GM23338 (cell line): ENCODE measurements at regions not wholly inside any gene's neighbourhood (a gene's known extent, or its start where the extent isn't known, plus 50 kb on each side); places are given as distances from the start of the nearest gene placed in this dataset.

Source experiments
- ATAC-seq: fragments of 200-7000 bp; cut with Tn5 transposase; 3 replicates; pipeline ENCODE4 v1.9.1; 2020
- DNase-seq: peaks from one replicate; pipeline ENCODE4 v3.0.0-alpha.2; 2015; ENCODE audit warnings: low spot score
- H2AFZ ChIP-seq: fragments of 200-600 bp; sonication (generic); 2 replicates; pipeline ENCODE4 v1.8.0; 2016; ENCODE audit warnings: antibody characterized with exemption, mild to moderate bottlenecking, moderate library complexity
- H3F3A ChIP-seq: fragments of 200-600 bp; sonication (generic); replicated peaks from 2 replicates; pipeline ENCODE4 v1.8.0; 2017; ENCODE audit warnings: antibody characterized with exemption, mixed run types, low read depth
- H3K27ac ChIP-seq: fragments of 200-600 bp; sonication (generic); 2 replicates; pipeline ENCODE4 v1.6.1; 2016; ENCODE audit warnings: low read depth
- H3K27me3 ChIP-seq: fragments of 200-600 bp; sonication (generic); 2 replicates; pipeline ENCODE4 v1.8.0; 2016; ENCODE audit warnings: mild to moderate bottlenecking, mixed run types, moderate library complexity; ENCODE audit not compliant: insufficient read depth
- H3K36me3 ChIP-seq: fragments of 200-600 bp; sonication (generic); 2 replicates; pipeline ENCODE4 v1.8.0; 2016; ENCODE audit warnings: mild to moderate bottlenecking; ENCODE audit not compliant: insufficient read depth
- H3K4me1 ChIP-seq: fragments of 200-600 bp; sonication (generic); 2 replicates; pipeline ENCODE4 v1.8.0; 2016; ENCODE audit warnings: mild to moderate bottlenecking, moderate library complexity; ENCODE audit not compliant: insufficient read depth
- H3K4me2 ChIP-seq: fragments of 200-600 bp; sonication (generic); 2 replicates; pipeline ENCODE4 v1.7.1; 2017; ENCODE audit warnings: mixed run types
- H3K4me3 ChIP-seq: fragments of 200-600 bp; sonication (generic); 2 replicates; pipeline ENCODE4 v1.6.1; 2016; ENCODE audit warnings: mixed run types
- H3K79me2 ChIP-seq: fragments of 200-600 bp; sonication (generic); replicated peaks from 2 replicates; pipeline ENCODE4 v1.8.0; 2017; ENCODE audit warnings: mild to moderate bottlenecking; ENCODE audit not compliant: insufficient read depth
- H3K9me2 ChIP-seq: fragments of 200-600 bp; sonication (generic); 2 replicates; pipeline ENCODE4 v1.8.0; 2017; ENCODE audit not compliant: insufficient read depth
- H4K20me1 ChIP-seq: fragments of 200-600 bp; sonication (generic); replicated peaks from 2 replicates; pipeline ENCODE4 v1.8.0; 2017; ENCODE audit warnings: mild to moderate bottlenecking; ENCODE audit not compliant: insufficient read depth
- H3K27ac Mint-ChIP-seq: 2 replicates; pipeline ENCODE4 v1.8.0; 2020; ENCODE audit warnings: inconsistent platforms, mild to moderate bottlenecking, moderate library complexity, mixed read lengths
- H3K27me3 Mint-ChIP-seq: 3 replicates; pipeline ENCODE4 v1.8.0; 2022; ENCODE audit warnings: low read depth, mild to moderate bottlenecking, moderate library complexity, mixed read lengths, inconsistent platforms; ENCODE audit not compliant: insufficient read depth, poor library complexity
- H3K36me3 Mint-ChIP-seq: 3 replicates; pipeline ENCODE4 v1.8.0; 2021; ENCODE audit warnings: low read depth, mild to moderate bottlenecking, inconsistent platforms, moderate library complexity, mixed read lengths
- H3K4me1 Mint-ChIP-seq: 3 replicates; pipeline ENCODE4 v1.8.0; 2020; ENCODE audit warnings: mild to moderate bottlenecking, inconsistent platforms, mixed read lengths
- H3K4me3 Mint-ChIP-seq: 3 replicates; pipeline ENCODE4 v1.8.0; 2021; ENCODE audit warnings: moderate library complexity, mild to moderate bottlenecking, inconsistent platforms, mixed read lengths
- H3K9me3 Mint-ChIP-seq: 3 replicates; pipeline ENCODE4 v1.8.0; 2020; ENCODE audit warnings: moderate library complexity, mild to moderate bottlenecking, inconsistent platforms, mixed read lengths
- CREB1 ChIP-seq: fragments of 250-450 bp; sonication (Bioruptor Pico); IDR thresholded peaks from 2 replicates; pipeline ENCODE4 v1.5.0; 2020; ENCODE audit warnings: low read depth, mild to moderate bottlenecking, moderate library complexity
- EZH2phosphoT487 ChIP-seq: fragments of 200-600 bp; sonication (generic); IDR thresholded peaks from one replicate; pipeline ENCODE4 v1.8.1; 2018; ENCODE audit warnings: antibody characterized with exemption; ENCODE audit not compliant: unreplicated experiment
- JUNB ChIP-seq: IDR thresholded peaks from one replicate; pipeline ENCODE4 v1.6.1; 2016; ENCODE audit warnings: antibody characterized with exemption; ENCODE audit not compliant: unreplicated experiment
- NANOG ChIP-seq: IDR thresholded peaks from 2 replicates; pipeline ENCODE4 v1.6.1; 2016; ENCODE audit warnings: antibody characterized with exemption, borderline replicate concordance
- STAT1 ChIP-seq: IDR thresholded peaks from one replicate; pipeline ENCODE4 v1.6.1; 2016; ENCODE audit warnings: antibody characterized with exemption; ENCODE audit not compliant: unreplicated experiment
- TF ChIP-seq, protein P1 (sequence below): IDR thresholded peaks from one replicate; pipeline ENCODE4 v1.6.1; 2018; ENCODE audit warnings: antibody characterized with exemption; ENCODE audit not compliant: unreplicated experiment
- TF ChIP-seq, protein P2 (sequence below): fragments of 250-450 bp; sonication (Bioruptor Pico); IDR thresholded peaks from 2 replicates; pipeline ENCODE4 v1.5.0; 2020; ENCODE audit warnings: mild to moderate bottlenecking, moderate library complexity

DNA sequence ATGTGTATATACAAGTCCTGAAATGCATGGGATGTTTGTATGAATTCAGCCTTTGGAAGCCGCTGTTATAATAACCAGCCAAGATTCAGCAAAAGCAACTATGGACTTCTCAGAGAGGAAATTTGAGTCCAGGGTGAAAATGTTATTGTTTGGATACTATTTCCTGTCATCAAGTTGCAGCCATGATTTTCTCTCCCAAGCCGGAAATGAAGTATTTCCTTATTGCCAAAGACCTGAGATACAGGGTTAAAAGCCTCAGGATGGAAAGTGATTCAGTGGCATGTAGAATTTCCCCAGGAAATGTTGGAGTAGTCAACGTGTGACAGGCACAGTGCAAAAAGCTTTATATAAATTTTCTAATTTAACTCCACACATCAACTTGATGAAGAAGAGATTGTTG, 133.9 kb downstream of the IRS2 start:
- no peak overlapping the region for H3K27ac Mint-ChIP-seq
- TF ChIP-seq STAT1 (no peak), CREB1 (CRISPR knock-in tag) (no peak), NANOG (no peak), EZH2phosphoT487 (no peak), JUNB (no peak)
- TF ChIP-seq, protein P1, sequence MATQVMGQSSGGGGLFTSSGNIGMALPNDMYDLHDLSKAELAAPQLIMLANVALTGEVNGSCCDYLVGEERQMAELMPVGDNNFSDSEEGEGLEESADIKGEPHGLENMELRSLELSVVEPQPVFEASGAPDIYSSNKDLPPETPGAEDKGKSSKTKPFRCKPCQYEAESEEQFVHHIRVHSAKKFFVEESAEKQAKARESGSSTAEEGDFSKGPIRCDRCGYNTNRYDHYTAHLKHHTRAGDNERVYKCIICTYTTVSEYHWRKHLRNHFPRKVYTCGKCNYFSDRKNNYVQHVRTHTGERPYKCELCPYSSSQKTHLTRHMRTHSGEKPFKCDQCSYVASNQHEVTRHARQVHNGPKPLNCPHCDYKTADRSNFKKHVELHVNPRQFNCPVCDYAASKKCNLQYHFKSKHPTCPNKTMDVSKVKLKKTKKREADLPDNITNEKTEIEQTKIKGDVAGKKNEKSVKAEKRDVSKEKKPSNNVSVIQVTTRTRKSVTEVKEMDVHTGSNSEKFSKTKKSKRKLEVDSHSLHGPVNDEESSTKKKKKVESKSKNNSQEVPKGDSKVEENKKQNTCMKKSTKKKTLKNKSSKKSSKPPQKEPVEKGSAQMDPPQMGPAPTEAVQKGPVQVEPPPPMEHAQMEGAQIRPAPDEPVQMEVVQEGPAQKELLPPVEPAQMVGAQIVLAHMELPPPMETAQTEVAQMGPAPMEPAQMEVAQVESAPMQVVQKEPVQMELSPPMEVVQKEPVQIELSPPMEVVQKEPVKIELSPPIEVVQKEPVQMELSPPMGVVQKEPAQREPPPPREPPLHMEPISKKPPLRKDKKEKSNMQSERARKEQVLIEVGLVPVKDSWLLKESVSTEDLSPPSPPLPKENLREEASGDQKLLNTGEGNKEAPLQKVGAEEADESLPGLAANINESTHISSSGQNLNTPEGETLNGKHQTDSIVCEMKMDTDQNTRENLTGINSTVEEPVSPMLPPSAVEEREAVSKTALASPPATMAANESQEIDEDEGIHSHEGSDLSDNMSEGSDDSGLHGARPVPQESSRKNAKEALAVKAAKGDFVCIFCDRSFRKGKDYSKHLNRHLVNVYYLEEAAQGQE, result no peak
- TF ChIP-seq, protein P2, sequence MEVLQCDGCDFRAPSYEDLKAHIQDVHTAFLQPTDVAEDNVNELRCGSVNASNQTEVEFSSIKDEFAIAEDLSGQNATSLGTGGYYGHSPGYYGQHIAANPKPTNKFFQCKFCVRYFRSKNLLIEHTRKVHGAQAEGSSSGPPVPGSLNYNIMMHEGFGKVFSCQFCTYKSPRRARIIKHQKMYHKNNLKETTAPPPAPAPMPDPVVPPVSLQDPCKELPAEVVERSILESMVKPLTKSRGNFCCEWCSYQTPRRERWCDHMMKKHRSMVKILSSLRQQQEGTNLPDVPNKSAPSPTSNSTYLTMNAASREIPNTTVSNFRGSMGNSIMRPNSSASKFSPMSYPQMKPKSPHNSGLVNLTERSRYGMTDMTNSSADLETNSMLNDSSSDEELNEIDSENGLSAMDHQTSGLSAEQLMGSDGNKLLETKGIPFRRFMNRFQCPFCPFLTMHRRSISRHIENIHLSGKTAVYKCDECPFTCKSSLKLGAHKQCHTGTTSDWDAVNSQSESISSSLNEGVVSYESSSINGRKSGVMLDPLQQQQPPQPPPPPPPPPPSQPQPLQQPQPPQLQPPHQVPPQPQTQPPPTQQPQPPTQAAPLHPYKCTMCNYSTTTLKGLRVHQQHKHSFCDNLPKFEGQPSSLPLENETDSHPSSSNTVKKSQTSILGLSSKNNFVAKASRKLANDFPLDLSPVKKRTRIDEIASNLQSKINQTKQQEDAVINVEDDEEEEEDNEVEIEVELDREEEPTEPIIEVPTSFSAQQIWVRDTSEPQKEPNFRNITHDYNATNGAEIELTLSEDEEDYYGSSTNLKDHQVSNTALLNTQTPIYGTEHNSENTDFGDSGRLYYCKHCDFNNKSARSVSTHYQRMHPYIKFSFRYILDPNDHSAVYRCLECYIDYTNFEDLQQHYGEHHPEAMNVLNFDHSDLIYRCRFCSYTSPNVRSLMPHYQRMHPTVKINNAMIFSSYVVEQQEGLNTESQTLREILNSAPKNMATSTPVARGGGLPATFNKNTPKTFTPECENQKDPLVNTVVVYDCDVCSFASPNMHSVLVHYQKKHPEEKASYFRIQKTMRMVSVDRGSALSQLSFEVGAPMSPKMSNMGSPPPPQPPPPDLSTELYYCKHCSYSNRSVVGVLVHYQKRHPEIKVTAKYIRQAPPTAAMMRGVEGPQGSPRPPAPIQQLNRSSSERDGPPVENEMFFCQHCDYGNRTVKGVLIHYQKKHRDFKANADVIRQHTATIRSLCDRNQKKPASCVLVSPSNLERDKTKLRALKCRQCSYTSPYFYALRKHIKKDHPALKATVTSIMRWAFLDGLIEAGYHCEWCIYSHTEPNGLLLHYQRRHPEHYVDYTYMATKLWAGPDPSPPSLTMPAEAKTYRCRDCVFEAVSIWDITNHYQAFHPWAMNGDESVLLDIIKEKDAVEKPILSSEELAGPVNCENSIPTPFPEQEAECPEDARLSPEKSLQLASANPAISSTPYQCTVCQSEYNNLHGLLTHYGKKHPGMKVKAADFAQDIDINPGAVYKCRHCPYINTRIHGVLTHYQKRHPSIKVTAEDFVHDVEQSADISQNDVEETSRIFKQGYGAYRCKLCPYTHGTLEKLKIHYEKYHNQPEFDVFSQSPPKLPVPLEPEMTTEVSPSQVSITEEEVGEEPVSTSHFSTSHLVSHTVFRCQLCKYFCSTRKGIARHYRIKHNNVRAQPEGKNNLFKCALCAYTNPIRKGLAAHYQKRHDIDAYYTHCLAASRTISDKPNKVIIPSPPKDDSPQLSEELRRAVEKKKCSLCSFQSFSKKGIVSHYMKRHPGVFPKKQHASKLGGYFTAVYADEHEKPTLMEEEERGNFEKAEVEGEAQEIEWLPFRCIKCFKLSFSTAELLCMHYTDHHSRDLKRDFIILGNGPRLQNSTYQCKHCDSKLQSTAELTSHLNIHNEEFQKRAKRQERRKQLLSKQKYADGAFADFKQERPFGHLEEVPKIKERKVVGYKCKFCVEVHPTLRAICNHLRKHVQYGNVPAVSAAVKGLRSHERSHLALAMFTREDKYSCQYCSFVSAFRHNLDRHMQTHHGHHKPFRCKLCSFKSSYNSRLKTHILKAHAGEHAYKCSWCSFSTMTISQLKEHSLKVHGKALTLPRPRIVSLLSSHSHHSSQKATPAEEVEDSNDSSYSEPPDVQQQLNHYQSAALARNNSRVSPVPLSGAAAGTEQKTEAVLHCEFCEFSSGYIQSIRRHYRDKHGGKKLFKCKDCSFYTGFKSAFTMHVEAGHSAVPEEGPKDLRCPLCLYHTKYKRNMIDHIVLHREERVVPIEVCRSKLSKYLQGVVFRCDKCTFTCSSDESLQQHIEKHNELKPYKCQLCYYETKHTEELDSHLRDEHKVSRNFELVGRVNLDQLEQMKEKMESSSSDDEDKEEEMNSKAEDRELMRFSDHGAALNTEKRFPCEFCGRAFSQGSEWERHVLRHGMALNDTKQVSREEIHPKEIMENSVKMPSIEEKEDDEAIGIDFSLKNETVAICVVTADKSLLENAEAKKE (CRISPR knock-in tag), result no peak
- H3K4me2 ChIP-seq, result no peak overlapping the region
- no peaks in the 10 kb centered on the region; the same call in 2 of the 3 replicates for H3K9me3 Mint-ChIP-seq
- H3K36me3 ChIP-seq, result no peaks in the 10 kb centered on the region
- ATAC-seq (no peak), DNase-seq (no peak)
- 0 out of 2 replicates have a peak overlapping the region, but pooled peaks have one; percentile 7 for H2AFZ ChIP-seq
- H4K20me1 ChIP-seq, result no peaks in the 10 kb centered on the region
- H3K4me3 ChIP-seq, result no peak overlapping the region
- H3K4me3 Mint-ChIP-seq, result no peak overlapping the region
- no peaks in the 10 kb centered on the region for H3K4me1 Mint-ChIP-seq
- H3K27me3 ChIP-seq, result no peaks in the 10 kb centered on the region
- no peak overlapping the region for H3K27ac ChIP-seq
- H3K9me2 ChIP-seq, result no peaks in the 10 kb centered on the region
- H3F3A ChIP-seq, result no peaks in the 10 kb centered on the region
- no peaks in the 10 kb centered on the region for H3K4me1 ChIP-seq
- no peaks in the 10 kb centered on the region for H3K79me2 ChIP-seq
- no peaks in the 10 kb centered on the region for H3K36me3 Mint-ChIP-seq
- peaks cover 1% of the 10 kb centered on the region for H3K27me3 Mint-ChIP-seq
